Type B pancreatic cell (in vitro differentiated cells): ENCODE measurements at regions not wholly inside any gene's neighbourhood (a gene's known extent, or its start where the extent isn't known, plus 50 kb on each side); places are given as distances from the start of the nearest gene placed in this dataset.

Experiments
- DNase-seq: peaks from one replicate; pipeline ENCODE4 v3.0.0; 2021; ENCODE audit warnings: mixed read lengths; ENCODE audit not compliant: unreplicated experiment; ENCODE audit errors: extremely low spot score
- H3K27ac Mint-ChIP-seq: 2 replicates; pipeline ENCODE4 v1.8.0; 2021; ENCODE audit warnings: mild to moderate bottlenecking, mixed read lengths
- H3K27me3 Mint-ChIP-seq: 2 replicates; pipeline ENCODE4 v1.8.0; 2021; ENCODE audit warnings: mixed read lengths
- H3K36me3 Mint-ChIP-seq: 2 replicates; pipeline ENCODE4 v1.8.0; 2021; ENCODE audit warnings: mixed read lengths
- H3K4me1 Mint-ChIP-seq: one replicate; pipeline ENCODE4 v1.8.0; 2021; ENCODE audit warnings: mixed read lengths; ENCODE audit not compliant: unreplicated experiment
- H3K4me3 Mint-ChIP-seq: 2 replicates; pipeline ENCODE4 v1.8.0; 2021; ENCODE audit warnings: mild to moderate bottlenecking, mixed read lengths
- H3K9me3 Mint-ChIP-seq: 2 replicates; pipeline ENCODE4 v1.8.0; 2021; ENCODE audit warnings: mixed read lengths
- CTCF ChIP-seq: fragments of 200-600 bp; sonication (generic); conservative IDR thresholded peaks from 2 replicates; pipeline ENCODE4 v1.5.0; 2021; ENCODE audit warnings: antibody characterized with exemption, mild to moderate bottlenecking

DNA sequence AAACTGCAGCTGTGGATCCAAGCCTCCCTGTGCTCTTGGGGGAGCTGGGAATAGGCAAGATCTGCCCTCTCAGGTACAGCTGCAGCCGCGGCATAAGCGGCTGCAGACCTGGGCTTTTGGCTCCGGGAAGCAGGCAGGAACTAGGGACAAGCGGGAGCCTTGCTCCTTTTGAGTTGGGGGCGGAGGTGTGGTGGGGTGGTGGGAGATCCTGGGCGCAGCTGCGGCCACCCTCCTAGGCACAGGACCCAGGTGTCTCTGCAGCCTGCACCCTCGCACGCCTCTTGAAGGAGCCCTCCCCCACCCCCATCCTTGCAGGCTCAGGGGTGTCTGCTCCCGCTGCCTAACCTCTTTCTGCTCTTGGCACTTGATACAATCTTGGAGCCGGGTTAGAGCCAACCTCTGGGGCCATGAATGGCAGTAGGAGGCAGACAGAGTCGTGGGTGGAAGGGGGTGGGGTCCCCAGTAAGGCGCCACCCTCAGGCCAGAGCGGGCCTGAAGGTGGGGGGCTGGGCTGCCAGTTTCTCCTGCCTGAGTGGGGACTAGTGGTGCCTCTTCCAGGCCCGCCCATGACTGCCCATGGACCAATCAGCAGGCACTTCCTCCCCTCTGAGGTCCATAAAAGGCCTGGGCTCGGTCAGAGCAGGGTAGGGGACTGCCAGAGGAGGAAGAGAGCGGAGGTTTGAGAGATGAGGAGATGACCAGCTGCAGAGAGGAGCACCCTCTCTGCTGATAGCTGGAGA lies 267.6 kb upstream of the TNC start:
- Mint-ChIP-seq H3K9me3 (peaks cover 8% of the 10 kb centered on the region), H3K4me3 (no peak overlapping the region), H3K36me3 (no peaks in the 10 kb centered on the region), H3K27ac (no peak overlapping the region), H3K27me3 (no peaks in the 10 kb centered on the region), H3K4me1 (no peaks in the 10 kb centered on the region)
- no peak for TF ChIP-seq CTCF
- DNase-seq = no peak

- Mint-ChIP-seq H3K9me3 (peaks cover 3% of the 10 kb centered on the region), H3K36me3 (no peaks in the 10 kb centered on the region), H3K27ac (no peak overlapping the region), H3K4me3 (no peak overlapping the region), H3K27me3 (no peaks in the 10 kb centered on the region), H3K4me1 (peaks cover 12% of the 10 kb centered on the region)
- no peak for DNase-seq
- TF ChIP-seq CTCF = no peak
These were observed 269.2 kb upstream of the TNC start for GRCh38 chr9:115386963-115387770.

DNA sequence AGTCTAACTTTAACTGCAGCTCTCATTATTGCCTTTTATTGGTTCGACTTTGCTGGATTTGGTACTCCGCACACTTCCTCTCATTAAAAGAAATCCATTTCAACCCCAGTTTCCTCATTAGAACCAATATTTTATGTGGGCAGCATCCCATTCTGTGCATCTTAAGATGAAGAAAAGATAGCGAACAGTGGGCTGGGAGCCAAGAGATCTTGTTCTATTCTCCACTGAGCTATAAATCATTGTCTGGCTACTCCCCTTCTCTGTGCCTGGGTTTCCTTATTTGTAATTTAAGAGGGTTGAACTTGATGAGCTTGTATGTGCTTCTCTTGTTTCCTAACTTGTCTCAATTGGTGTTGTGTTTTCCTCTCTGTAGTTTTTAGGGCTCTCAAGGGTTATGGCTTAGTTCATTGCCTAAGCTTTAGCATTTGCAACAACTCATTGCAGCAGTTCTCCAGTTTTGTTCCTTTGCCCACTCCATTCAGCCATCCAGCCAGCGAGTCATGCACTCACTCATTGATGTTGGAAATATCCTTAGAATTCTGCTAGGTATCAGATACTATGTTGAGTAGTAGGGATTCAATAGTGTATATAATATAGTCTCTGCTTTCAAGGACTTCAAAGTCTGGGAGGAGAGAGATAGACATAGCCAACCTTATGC lies 273.3 kb upstream of the TNC start:
- Mint-ChIP-seq H3K4me3 (no peak overlapping the region), H3K4me1 (peaks cover 22% of the 10 kb centered on the region), H3K27ac (no peak overlapping the region), H3K36me3 (no peaks in the 10 kb centered on the region), H3K27me3 (peaks cover 3% of the 10 kb centered on the region), H3K9me3 (peaks cover 5% of the 10 kb centered on the region)
- DNase-seq = no peak
- no peak for TF ChIP-seq CTCF

- Mint-ChIP-seq H3K9me3 (peaks cover 5% of the 10 kb centered on the region), H3K4me3 (no peak overlapping the region), H3K27me3 (peaks cover 7% of the 10 kb centered on the region), H3K4me1 (peaks cover 26% of the 10 kb centered on the region), H3K27ac (no peak overlapping the region), H3K36me3 (no peaks in the 10 kb centered on the region)
- no peak for DNase-seq
- TF ChIP-seq CTCF = no peak
These were observed 276.2 kb upstream of the TNC start for GRCh38 chr9:115393976-115394775.

DNA sequence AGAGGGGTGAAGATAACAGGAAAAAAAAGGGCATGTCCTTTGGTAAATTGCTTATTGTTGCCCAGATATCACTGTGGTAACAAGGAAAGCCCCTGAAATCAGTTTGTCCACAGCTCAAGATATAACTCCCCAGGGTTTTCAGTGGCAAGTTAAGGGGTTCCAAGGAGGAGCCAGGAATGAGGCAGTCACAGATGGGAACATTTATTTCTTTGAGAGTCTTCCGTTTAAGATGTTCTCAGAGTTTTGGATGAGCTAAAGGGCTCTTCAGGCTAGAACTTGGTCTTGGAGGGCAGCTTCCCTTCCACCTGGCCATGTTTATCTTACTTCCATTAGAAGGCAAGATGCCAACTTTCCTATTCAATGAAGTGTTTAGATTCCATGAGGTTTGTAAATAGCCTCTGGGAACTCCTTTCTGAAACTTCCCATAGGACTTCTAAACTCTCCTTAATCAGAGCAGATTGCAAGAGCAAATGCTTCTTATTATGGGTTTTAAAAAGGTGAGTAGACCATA lies 277.6 kb upstream of the TNC start:
- Mint-ChIP-seq H3K9me3 (peaks cover 5% of the 10 kb centered on the region), H3K4me1 (peaks cover 30% of the 10 kb centered on the region), H3K36me3 (no peaks in the 10 kb centered on the region), H3K27me3 (peaks cover 7% of the 10 kb centered on the region), H3K4me3 (no peak overlapping the region), H3K27ac (no peak overlapping the region)
- no peak for TF ChIP-seq CTCF
- no peak for DNase-seq
